ENCODE measurements at regions not wholly inside any gene's neighbourhood (a gene's known extent, or its start where the extent isn't known, plus 50 kb on each side); places are given as distances from the start of the nearest gene placed in this dataset.

DNA sequence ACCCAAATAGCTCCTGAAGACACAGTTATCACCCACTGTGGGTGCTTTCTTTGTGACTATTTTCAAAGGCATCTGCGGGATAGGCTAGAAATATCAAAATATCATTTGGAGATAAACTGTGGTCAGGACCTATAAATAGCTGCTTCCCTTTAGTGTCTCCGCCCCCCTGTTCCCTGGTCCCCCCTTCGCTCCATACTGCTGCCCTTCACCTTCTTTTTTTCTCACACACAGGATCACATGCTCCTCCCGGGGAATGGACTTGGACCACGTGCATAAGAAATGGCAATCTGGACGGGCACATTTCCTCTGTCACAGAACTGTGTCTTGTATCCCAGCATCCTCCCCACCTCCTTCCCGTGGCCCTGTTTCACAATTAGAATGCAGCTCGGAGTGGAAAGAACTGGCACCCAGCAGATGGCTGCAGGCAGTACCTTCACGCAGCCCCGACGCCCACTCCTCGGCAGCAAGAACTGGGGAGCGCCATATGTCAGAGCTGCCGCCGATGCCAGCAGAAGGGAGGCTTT is 68.8 kb upstream of the SSX2IP start:
- no peak overlapping the region for H4K5ac ChIP-seq (ENCODE audit: insufficient read length, low read depth, low read length)
- no peak overlapping the region for H3K14ac ChIP-seq (ENCODE audit: insufficient read depth, low read length)
- DNase-seq = no peak
- H3T11ph ChIP-seq (ENCODE audit: low read length) = no peak overlapping the region
- no peaks in the 10 kb centered on the region for H3K4me1 ChIP-seq (ENCODE audit: insufficient read depth, low read length)
- H3K27ac Mint-ChIP-seq = no peak overlapping the region
- H2BK12ac ChIP-seq (ENCODE audit: insufficient read length, low read depth, low read length) = no peak overlapping the region
- no peak overlapping the region for H3K4me2 ChIP-seq (ENCODE audit: insufficient read depth, insufficient read length, low read length)
- H3K56ac ChIP-seq (ENCODE audit: insufficient read length, low read depth, low read length) = no peak overlapping the region
- no peak overlapping the region for H3K18ac ChIP-seq (ENCODE audit: insufficient read length, low read depth, low read length)
- H2AFZ ChIP-seq (ENCODE audit: low read length) = no peak overlapping the region
- peaks cover 5% of the 10 kb centered on the region; the same call in 1 of the 2 replicates for H3K27me3 Mint-ChIP-seq (ENCODE audit: low read depth)
- no peaks in the 10 kb centered on the region for H3K9me3 ChIP-seq (ENCODE audit: control insufficient read depth, low read depth, low read length)
- H3K4me1 Mint-ChIP-seq = peaks cover 39 to 40% of the 10 kb centered on the region in 2 experiments
- no peak overlapping the region for H2AK5ac ChIP-seq (ENCODE audit: insufficient read length, low read length)
- H3K79me2 ChIP-seq (ENCODE audit: insufficient read depth, low read length) = no peaks in the 10 kb centered on the region
- H3K23ac ChIP-seq (ENCODE audit: insufficient read length, low read depth, low read length) = no peak overlapping the region
- H3K23me2 ChIP-seq (ENCODE audit: insufficient read length, low read depth, low read length, poor library complexity, severe bottlenecking) = no peaks in the 10 kb centered on the region
- H3K79me1 ChIP-seq (ENCODE audit: insufficient read depth, low read depth, low read length, poor library complexity, severe bottlenecking) = no peaks in the 10 kb centered on the region
- TF ChIP-seq, protein P1, sequence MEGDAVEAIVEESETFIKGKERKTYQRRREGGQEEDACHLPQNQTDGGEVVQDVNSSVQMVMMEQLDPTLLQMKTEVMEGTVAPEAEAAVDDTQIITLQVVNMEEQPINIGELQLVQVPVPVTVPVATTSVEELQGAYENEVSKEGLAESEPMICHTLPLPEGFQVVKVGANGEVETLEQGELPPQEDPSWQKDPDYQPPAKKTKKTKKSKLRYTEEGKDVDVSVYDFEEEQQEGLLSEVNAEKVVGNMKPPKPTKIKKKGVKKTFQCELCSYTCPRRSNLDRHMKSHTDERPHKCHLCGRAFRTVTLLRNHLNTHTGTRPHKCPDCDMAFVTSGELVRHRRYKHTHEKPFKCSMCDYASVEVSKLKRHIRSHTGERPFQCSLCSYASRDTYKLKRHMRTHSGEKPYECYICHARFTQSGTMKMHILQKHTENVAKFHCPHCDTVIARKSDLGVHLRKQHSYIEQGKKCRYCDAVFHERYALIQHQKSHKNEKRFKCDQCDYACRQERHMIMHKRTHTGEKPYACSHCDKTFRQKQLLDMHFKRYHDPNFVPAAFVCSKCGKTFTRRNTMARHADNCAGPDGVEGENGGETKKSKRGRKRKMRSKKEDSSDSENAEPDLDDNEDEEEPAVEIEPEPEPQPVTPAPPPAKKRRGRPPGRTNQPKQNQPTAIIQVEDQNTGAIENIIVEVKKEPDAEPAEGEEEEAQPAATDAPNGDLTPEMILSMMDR (conservative IDR thresholded peaks at IDR 0.05) = no peak
- no peak overlapping the region for H4K91ac ChIP-seq (ENCODE audit: insufficient read length, low read depth, low read length)
- H3K4ac ChIP-seq (ENCODE audit: low read depth, low read length) = no peak overlapping the region
- no CpG with 5 or more reads among the region's 15 CpGs for WGBS (ENCODE audit: extremely low coverage, insufficient read length, low lambda C conversion rate)
- H2BK15ac ChIP-seq (ENCODE audit: low read depth, low read length) = no peak overlapping the region
- no peak overlapping the region for H3K9ac ChIP-seq (ENCODE audit: extremely low read depth, insufficient read length, low read length)
- H2BK120ac ChIP-seq (ENCODE audit: low read depth, low read length, poor library complexity, severe bottlenecking) = no peak overlapping the region
- no peak overlapping the region for H2BK20ac ChIP-seq (ENCODE audit: low read depth, low read length, poor library complexity, severe bottlenecking)
- no peak overlapping the region for H3K4me3 Mint-ChIP-seq
- H2BK5ac ChIP-seq (ENCODE audit: insufficient read length, low read length) = no peak overlapping the region
- H3K27me3 ChIP-seq (ENCODE audit: insufficient read depth, low read length) = no peaks in the 10 kb centered on the region
- H4K20me1 ChIP-seq (ENCODE audit: control insufficient read depth, insufficient read depth, insufficient read length) = no peaks in the 10 kb centered on the region
- H4K8ac ChIP-seq (replicated peaks; ENCODE audit: insufficient read length, low read depth, low read length) = no peak overlapping the region
- no peaks in the 10 kb centered on the region for H3K9me3 Mint-ChIP-seq
- H3K27ac ChIP-seq (ENCODE audit: insufficient read length, low read depth, low read length) = no peak overlapping the region
- no peaks in the 10 kb centered on the region for H3K36me3 Mint-ChIP-seq (ENCODE audit: insufficient read depth in 1 of 3, low read depth in 3 of 3)

All from H9 (cell line).